DMS153 treated with DMSO at 0.1 percent for 48 hours (cell line): ENCODE measurements at regions not wholly inside any gene's neighbourhood (a gene's known extent, or its start where the extent isn't known, plus 50 kb on each side); places are given as distances from the start of the nearest gene placed in this dataset.

Experiments
- DNase-seq: peaks from one replicate; lab custom pipeline; 2025; ENCODE audit not compliant: unreplicated experiment; lab: John Stamatoyannopoulos, UW

GRCh38 chr1:61627365-61627764 lies 97.6 kb downstream of the TM2D1 start:
- no peak for DNase-seq

- DNase-seq, result no peak
Observed at GRCh38 chr1:61626816-61627215, 98.1 kb downstream of the TM2D1 start.

- no peak for DNase-seq
Observed at GRCh38 chr1:61623852-61624251, 101.1 kb downstream of the TM2D1 start.

GRCh38 chr1:61620536-61620935 lies 104.4 kb downstream of the TM2D1 start:
- no peak for DNase-seq

GRCh38 chr1:61618755-61619154 lies 106.2 kb downstream of the TM2D1 start:
- no peak for DNase-seq

GRCh38 chr1:61618193-61618592 lies 106.7 kb downstream of the TM2D1 start:
- DNase-seq, result no peak

- no peak for DNase-seq
Observed at GRCh38 chr1:61616830-61617229, 108.1 kb downstream of the TM2D1 start.

GRCh38 chr1:61612602-61613001 lies 112.3 kb downstream of the TM2D1 start:
- DNase-seq, result no peak

- DNase-seq, result no peak
Observed at GRCh38 chr1:61609040-61609439, 115.9 kb downstream of the TM2D1 start.

GRCh38 chr1:61607448-61607847 lies 117.5 kb downstream of the TM2D1 start:
- no peak for DNase-seq

- DNase-seq, result no peak
Observed at GRCh38 chr1:61606448-61607312, 118.3 kb downstream of the TM2D1 start.

- no peak for DNase-seq
Observed at GRCh38 chr1:61605607-61606321, 119.2 kb downstream of the TM2D1 start.

GRCh38 chr1:61604684-61605083 lies 120.3 kb downstream of the TM2D1 start:
- no peak for DNase-seq

- no peak for DNase-seq
Observed at GRCh38 chr1:61604261-61604660, 120.7 kb downstream of the TM2D1 start.

GRCh38 chr1:61602663-61603062 lies 122.3 kb downstream of the TM2D1 start:
- no peak for DNase-seq

GRCh38 chr1:61597601-61598000 lies 127.3 kb downstream of the TM2D1 start:
- no peak for DNase-seq

GRCh38 chr1:61593331-61593730 lies 131.6 kb downstream of the TM2D1 start:
- no peak for DNase-seq

GRCh38 chr1:61591351-61591750 lies 133.6 kb downstream of the TM2D1 start:
- no peak for DNase-seq

- DNase-seq, result peak; percentile 20
Observed at GRCh38 chr1:61588736-61589672, 135.9 kb downstream of the TM2D1 start.

- peak; percentile 2 for DNase-seq
Observed at GRCh38 chr1:61585714-61586113, 139.2 kb downstream of the TM2D1 start.

- no peak for DNase-seq
Observed at GRCh38 chr1:61583703-61584102, 141.2 kb downstream of the TM2D1 start.
